ENCODE measurements at regions not wholly inside any gene's neighbourhood (a gene's known extent, or its start where the extent isn't known, plus 50 kb on each side); places are given as distances from the start of the nearest gene placed in this dataset.

- no peaks in the 10 kb centered on the region for H3K9me3 ChIP-seq (ENCODE audit: control insufficient read depth, low read length)
- peak overlapping the region; percentile 17 for H2AFZ ChIP-seq
- H3K4me1 ChIP-seq = no peaks in the 10 kb centered on the region
- H3K27me3 ChIP-seq (ENCODE audit: control insufficient read depth, insufficient read depth, low read length) = no peaks in the 10 kb centered on the region
- no peak overlapping the region for H3K9ac ChIP-seq
- H3K4me2 ChIP-seq (ENCODE audit: low read length) = no peak overlapping the region
- H3K27ac ChIP-seq = no peak overlapping the region
- H3K4me3 ChIP-seq (ENCODE audit: low read depth, low read length) = no peak overlapping the region
- no peaks in the 10 kb centered on the region for H3K79me2 ChIP-seq
- no peak for TF ChIP-seq CTCF (IDR thresholded peaks at IDR 0.05)
- no peaks in the 10 kb centered on the region for H3K36me3 ChIP-seq (ENCODE audit: control insufficient read depth, insufficient read depth, low read length)
Measured at GRCh38 chr1:43039228-43040055, 80.8 kb upstream of the SLC2A1 start.

GRCh38 chr1:43038232-43038935 is 79.7 kb upstream of the SLC2A1 start:
- Histone ChIP-seq H3K4me3 (ENCODE audit: low read depth, low read length) (no peak overlapping the region), H3K4me2 (ENCODE audit: low read length) (no peak overlapping the region), H3K9ac (no peak overlapping the region), H3K27ac (no peak overlapping the region), H3K9me3 (ENCODE audit: control insufficient read depth, low read length) (no peaks in the 10 kb centered on the region), H3K79me2 (no peaks in the 10 kb centered on the region), H3K4me1 (no peaks in the 10 kb centered on the region), H3K36me3 (ENCODE audit: control insufficient read depth, insufficient read depth, low read length) (no peaks in the 10 kb centered on the region), H2AFZ (no peak overlapping the region), H3K27me3 (ENCODE audit: control insufficient read depth, insufficient read depth, low read length) (no peaks in the 10 kb centered on the region)
- TF ChIP-seq CTCF (IDR thresholded peaks at IDR 0.05) = no peak

- H3K4me1 ChIP-seq = no peaks in the 10 kb centered on the region
- H3K9ac ChIP-seq = no peak overlapping the region
- no peak overlapping the region for H3K4me3 ChIP-seq (ENCODE audit: low read depth, low read length)
- H3K27me3 ChIP-seq (ENCODE audit: control insufficient read depth, insufficient read depth, low read length) = no peaks in the 10 kb centered on the region
- H3K36me3 ChIP-seq (ENCODE audit: control insufficient read depth, insufficient read depth, low read length) = no peaks in the 10 kb centered on the region
- no peak overlapping the region for H2AFZ ChIP-seq
- no peak for TF ChIP-seq CTCF (IDR thresholded peaks at IDR 0.05)
- H3K4me2 ChIP-seq (ENCODE audit: low read length) = no peak overlapping the region
- H3K79me2 ChIP-seq = no peaks in the 10 kb centered on the region
- H3K9me3 ChIP-seq (ENCODE audit: control insufficient read depth, low read length) = no peaks in the 10 kb centered on the region
- H3K27ac ChIP-seq = no peak overlapping the region
Measured at GRCh38 chr1:43037466-43037865, 78.8 kb upstream of the SLC2A1 start.

GRCh38 chr1:43036932-43037331 is 78.3 kb upstream of the SLC2A1 start:
- H3K4me1 ChIP-seq = no peaks in the 10 kb centered on the region
- no peaks in the 10 kb centered on the region for H3K79me2 ChIP-seq
- H3K27ac ChIP-seq = no peak overlapping the region
- TF ChIP-seq CTCF (IDR thresholded peaks at IDR 0.05) = no peak
- H3K27me3 ChIP-seq (ENCODE audit: control insufficient read depth, insufficient read depth, low read length) = no peaks in the 10 kb centered on the region
- no peak overlapping the region for H3K4me2 ChIP-seq (ENCODE audit: low read length)
- no peaks in the 10 kb centered on the region for H3K9me3 ChIP-seq (ENCODE audit: control insufficient read depth, low read length)
- H3K9ac ChIP-seq = no peak overlapping the region
- H3K4me3 ChIP-seq (ENCODE audit: low read depth, low read length) = no peak overlapping the region
- no peaks in the 10 kb centered on the region for H3K36me3 ChIP-seq (ENCODE audit: control insufficient read depth, insufficient read depth, low read length)
- no peak overlapping the region for H2AFZ ChIP-seq

Measured in parathyroid adenoma (tissue), 2 donors.